Sigmoid colon (tissue), 4 donors: ENCODE measurements at regions not wholly inside any gene's neighbourhood (a gene's known extent, or its start where the extent isn't known, plus 50 kb on each side); places are given as distances from the start of the nearest gene placed in this dataset.

Experiments
- EP300 ChIP-seq, 4 donors: sonication (generic); formaldehyde crosslinking; IDR thresholded peaks; one replicate each; pipeline ENCODE4 v1.6.1; 2017; ENCODE audit warnings: antibody characterized with exemption in 4 of 4
- POLR2AphosphoS5 ChIP-seq, 4 donors: sonication (generic); formaldehyde crosslinking; IDR thresholded peaks; one replicate each; pipeline ENCODE4 v1.6.1; 2017; ENCODE audit warnings: antibody characterized with exemption in 4 of 4

- TF ChIP-seq EP300 (IDR thresholded peaks at IDR 0.05) (no peak), POLR2AphosphoS5 (IDR thresholded peaks at IDR 0.05) (no peak)
These were observed 419.8 kb downstream of the DMRT2 start for GRCh38 chr9:1469996-1470395.
